ENCODE measurements at regions not wholly inside any gene's neighbourhood (a gene's known extent, or its start where the extent isn't known, plus 50 kb on each side); places are given as distances from the start of the nearest gene placed in this dataset.

- H3K36me3 ChIP-seq (ENCODE audit: control insufficient read depth, insufficient read depth, low read length), result no peaks in the 10 kb centered on the region
- H3K9me3 ChIP-seq (ENCODE audit: control insufficient read depth, low read length), result no peaks in the 10 kb centered on the region
- H3K4me3 ChIP-seq (ENCODE audit: extremely low read depth, insufficient read depth, low read length, poor library complexity, severe bottlenecking), result no peak overlapping the region
- 90 to 93% methylated on average over 23 of the region's 23 CpGs for WGBS, 2 experiments (ENCODE audit: insufficient coverage in 2 of 2)
- H3K27ac ChIP-seq (ENCODE audit: low read depth, low read length, severe bottlenecking), result no peak overlapping the region
- peaks cover 4% of the 10 kb centered on the region for H3K4me1 ChIP-seq (ENCODE audit: control insufficient read depth, insufficient read depth, low read length, poor library complexity, severe bottlenecking)
These were observed 78.7 kb downstream of the DLL1 start for GRCh38 chr6:170212051-170212756.

- Histone ChIP-seq H3K9me3 (ENCODE audit: control insufficient read depth, low read length) (no peaks in the 10 kb centered on the region), H3K4me1 (ENCODE audit: control insufficient read depth, insufficient read depth, low read length, poor library complexity, severe bottlenecking) (peaks cover 4% of the 10 kb centered on the region), H3K4me3 (ENCODE audit: extremely low read depth, insufficient read depth, low read length, poor library complexity, severe bottlenecking) (no peak overlapping the region), H3K27ac (ENCODE audit: low read depth, low read length, severe bottlenecking) (no peak overlapping the region), H3K36me3 (ENCODE audit: control insufficient read depth, insufficient read depth, low read length) (no peaks in the 10 kb centered on the region)
- WGBS, 2 experiments (ENCODE audit: insufficient coverage in 2 of 2), result 88 to 93% methylated on average over 14 of the region's 14 CpGs
These were observed 79.4 kb downstream of the DLL1 start for GRCh38 chr6:170211404-170212025.

DNA sequence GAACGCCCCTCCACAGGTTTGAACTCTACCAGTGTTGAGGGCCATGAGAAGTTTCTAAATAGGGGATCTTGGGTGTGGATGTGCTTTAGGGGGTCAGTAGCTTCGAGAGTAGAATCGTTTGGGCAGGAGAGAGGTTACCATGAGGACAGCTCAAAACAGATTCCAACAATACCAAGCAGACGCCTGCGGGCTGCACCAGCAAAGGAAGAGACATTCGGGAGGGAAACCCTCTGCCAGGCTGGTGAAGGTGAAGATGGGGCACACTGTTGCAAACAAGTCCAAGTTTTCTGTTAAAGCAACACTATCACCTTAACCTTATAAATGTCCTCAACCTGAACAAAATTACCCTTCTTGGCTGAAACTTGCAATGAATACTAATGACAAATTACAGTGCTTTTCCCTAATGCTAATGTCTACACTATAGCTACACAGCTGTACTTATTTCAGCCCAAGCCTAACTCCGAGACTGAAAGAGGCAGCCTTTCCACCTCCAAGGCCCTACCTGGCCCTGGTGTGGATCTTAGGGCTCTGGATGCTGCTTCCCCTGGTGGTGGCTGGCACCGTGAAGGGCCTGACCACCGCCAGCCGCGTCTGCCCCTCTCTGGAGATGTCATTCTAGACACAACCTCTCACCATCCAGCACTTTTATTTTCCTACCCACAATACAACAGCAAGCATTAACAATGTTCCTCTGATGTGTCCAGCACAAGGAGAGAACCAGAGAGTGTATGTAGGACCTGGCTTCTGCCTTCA is 80.1 kb downstream of the DLL1 start:
- WGBS, 2 experiments (ENCODE audit: insufficient coverage in 2 of 2), result 79 to 86% methylated on average over 4 to 5 of the region's 11 CpGs
- Histone ChIP-seq H3K36me3 (ENCODE audit: control insufficient read depth, insufficient read depth, low read length) (no peaks in the 10 kb centered on the region), H3K27ac (ENCODE audit: low read depth, low read length, severe bottlenecking) (no peak overlapping the region), H3K9me3 (ENCODE audit: control insufficient read depth, low read length) (no peaks in the 10 kb centered on the region), H3K4me1 (ENCODE audit: control insufficient read depth, insufficient read depth, low read length, poor library complexity, severe bottlenecking) (peaks cover 4% of the 10 kb centered on the region), H3K4me3 (ENCODE audit: extremely low read depth, insufficient read depth, low read length, poor library complexity, severe bottlenecking) (no peak overlapping the region)

DNA sequence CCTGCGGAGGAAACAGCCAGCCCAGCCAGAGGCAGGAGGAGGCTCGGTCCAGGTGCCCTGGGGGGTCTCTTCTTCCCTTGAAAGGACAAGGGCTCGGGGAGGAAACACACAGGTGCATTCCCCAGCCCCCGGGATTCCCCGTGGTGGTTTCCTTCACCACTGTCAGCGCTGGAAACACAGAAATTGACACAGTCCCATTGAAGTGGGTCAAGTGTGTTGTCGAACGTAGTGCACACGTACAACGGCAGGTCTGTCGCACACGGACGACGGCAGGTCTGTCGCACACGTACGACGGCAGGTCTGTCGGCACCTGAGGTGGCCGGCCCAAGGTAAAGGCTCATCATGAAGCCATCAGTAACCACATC is 80.9 kb downstream of the DLL1 start:
- Histone ChIP-seq H3K4me1 (ENCODE audit: control insufficient read depth, insufficient read depth, low read length, poor library complexity, severe bottlenecking) (peaks cover 4% of the 10 kb centered on the region), H3K36me3 (ENCODE audit: control insufficient read depth, insufficient read depth, low read length) (no peaks in the 10 kb centered on the region), H3K27ac (ENCODE audit: low read depth, low read length, severe bottlenecking) (no peak overlapping the region), H3K9me3 (ENCODE audit: control insufficient read depth, low read length) (no peaks in the 10 kb centered on the region), H3K4me3 (ENCODE audit: extremely low read depth, insufficient read depth, low read length, poor library complexity, severe bottlenecking) (no peak overlapping the region)
- WGBS, 2 experiments (ENCODE audit: insufficient coverage in 2 of 2), result 78 to 90% methylated on average over 6 to 20 of the region's 20 CpGs

GRCh38 chr6:170209354-170210025 is 81.4 kb downstream of the DLL1 start:
- 89% methylated on average over 20 to 22 of the region's 22 CpGs for WGBS, 2 experiments (ENCODE audit: insufficient coverage in 2 of 2)
- Histone ChIP-seq H3K4me3 (ENCODE audit: extremely low read depth, insufficient read depth, low read length, poor library complexity, severe bottlenecking) (no peak overlapping the region), H3K9me3 (ENCODE audit: control insufficient read depth, low read length) (no peaks in the 10 kb centered on the region), H3K27ac (ENCODE audit: low read depth, low read length, severe bottlenecking) (no peak overlapping the region), H3K36me3 (ENCODE audit: control insufficient read depth, insufficient read depth, low read length) (no peaks in the 10 kb centered on the region), H3K4me1 (ENCODE audit: control insufficient read depth, insufficient read depth, low read length, poor library complexity, severe bottlenecking) (peaks cover 4% of the 10 kb centered on the region)

- Histone ChIP-seq H3K27ac (ENCODE audit: low read depth, low read length, severe bottlenecking) (no peak overlapping the region), H3K9me3 (ENCODE audit: control insufficient read depth, low read length) (no peaks in the 10 kb centered on the region), H3K36me3 (ENCODE audit: control insufficient read depth, insufficient read depth, low read length) (no peaks in the 10 kb centered on the region), H3K4me3 (ENCODE audit: extremely low read depth, insufficient read depth, low read length, poor library complexity, severe bottlenecking) (no peak overlapping the region), H3K4me1 (ENCODE audit: control insufficient read depth, insufficient read depth, low read length, poor library complexity, severe bottlenecking) (peaks cover 4% of the 10 kb centered on the region)
- WGBS, 2 experiments (ENCODE audit: insufficient coverage in 2 of 2), result 91 to 97% methylated on average over 16 of the region's 18 CpGs
These were observed 82.1 kb downstream of the DLL1 start for GRCh38 chr6:170208651-170209353.

DNA sequence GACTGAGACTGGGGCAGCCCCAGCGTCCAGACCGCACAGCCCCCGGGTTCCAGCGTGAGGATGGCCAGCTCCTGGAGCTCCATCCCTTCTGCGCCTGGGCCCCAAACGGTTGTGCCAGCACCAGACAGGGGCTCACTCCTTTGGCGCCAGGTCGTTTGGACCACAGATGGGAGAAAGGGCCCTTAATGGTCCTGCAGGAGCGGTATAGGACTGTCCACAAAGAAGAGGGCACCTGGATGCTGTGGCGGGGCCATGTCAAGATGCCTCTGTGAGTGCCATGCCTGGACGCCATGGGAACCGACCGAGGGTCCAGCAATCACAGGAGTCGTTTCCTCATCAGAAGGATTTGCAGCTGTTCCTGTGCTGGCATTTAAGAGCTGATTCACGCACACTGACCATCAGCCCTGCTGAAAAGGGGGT is 82.7 kb downstream of the DLL1 start:
- Histone ChIP-seq H3K4me3 (ENCODE audit: extremely low read depth, insufficient read depth, low read length, poor library complexity, severe bottlenecking) (no peak overlapping the region), H3K4me1 (ENCODE audit: control insufficient read depth, insufficient read depth, low read length, poor library complexity, severe bottlenecking) (peaks cover 4% of the 10 kb centered on the region), H3K27ac (ENCODE audit: low read depth, low read length, severe bottlenecking) (no peak overlapping the region), H3K9me3 (ENCODE audit: control insufficient read depth, low read length) (no peaks in the 10 kb centered on the region), H3K36me3 (ENCODE audit: control insufficient read depth, insufficient read depth, low read length) (no peaks in the 10 kb centered on the region)
- WGBS, 2 experiments (ENCODE audit: insufficient coverage in 2 of 2), result 94% methylated on average over 15 of the region's 15 CpGs

DNA sequence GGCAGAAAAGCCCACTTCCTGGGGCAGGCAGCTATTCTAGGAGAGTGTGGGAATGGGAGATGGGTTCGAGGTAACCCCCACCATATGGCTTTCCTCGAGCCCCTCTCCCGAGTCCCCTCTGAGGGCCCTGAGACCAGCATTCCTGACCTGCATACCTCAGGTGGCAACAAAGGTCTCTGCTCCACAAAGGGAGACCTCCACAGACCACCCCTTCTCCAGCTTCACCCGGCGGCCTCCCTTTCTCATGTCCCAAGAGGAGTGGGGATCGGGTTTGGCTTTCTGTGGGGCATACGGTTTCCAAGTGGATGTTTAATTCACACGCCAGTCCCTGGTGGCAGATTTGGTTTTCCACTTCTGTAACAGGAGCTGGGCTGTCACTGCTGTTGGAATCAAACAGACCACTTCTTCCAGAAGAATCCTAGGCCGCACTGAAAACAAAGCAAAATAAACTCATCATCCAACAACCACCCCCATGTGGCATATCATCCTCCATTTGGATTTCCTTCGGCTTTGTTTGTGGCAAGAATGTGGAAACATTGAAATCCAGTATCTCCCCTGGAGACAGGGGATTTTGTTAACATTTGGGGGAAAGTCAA is 83.2 kb downstream of the DLL1 start:
- peaks cover 4% of the 10 kb centered on the region for H3K4me1 ChIP-seq (ENCODE audit: control insufficient read depth, insufficient read depth, low read length, poor library complexity, severe bottlenecking)
- 85 to 90% methylated on average over 4 to 6 of the region's 10 CpGs for WGBS, 2 experiments (ENCODE audit: insufficient coverage in 2 of 2)
- no peaks in the 10 kb centered on the region for H3K36me3 ChIP-seq (ENCODE audit: control insufficient read depth, insufficient read depth, low read length)
- H3K27ac ChIP-seq (ENCODE audit: low read depth, low read length, severe bottlenecking), result no peak overlapping the region
- no peak overlapping the region for H3K4me3 ChIP-seq (ENCODE audit: extremely low read depth, insufficient read depth, low read length, poor library complexity, severe bottlenecking)
- no peaks in the 10 kb centered on the region for H3K9me3 ChIP-seq (ENCODE audit: control insufficient read depth, low read length)

DNA sequence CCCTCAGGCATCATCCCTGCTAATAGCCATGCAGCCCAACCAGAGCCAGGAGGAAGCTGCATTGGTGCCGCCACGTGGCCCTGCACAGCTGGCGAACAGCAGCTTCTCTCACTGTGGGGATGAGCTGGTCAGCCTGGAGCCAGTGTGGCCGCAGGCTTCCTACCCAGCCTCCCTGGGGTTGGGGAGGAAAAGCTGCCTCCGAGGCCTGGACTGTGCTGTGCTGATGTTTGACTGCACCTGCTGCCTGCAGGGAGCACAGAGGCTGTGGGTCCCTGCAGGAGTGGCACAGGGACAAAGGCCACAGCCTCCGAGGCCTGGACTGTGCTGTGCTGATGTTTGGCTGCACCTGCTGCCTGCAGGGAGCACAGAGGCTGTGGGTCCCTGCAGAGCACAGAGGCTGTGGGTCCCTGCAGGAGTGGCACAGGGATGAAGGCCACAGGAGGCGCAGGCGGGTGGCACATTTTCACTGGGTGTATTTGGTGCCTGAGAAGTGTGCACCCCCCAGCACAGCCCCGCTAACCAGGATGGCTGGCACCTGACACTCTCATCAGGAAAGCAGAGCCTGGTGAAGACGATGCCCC is 83.9 kb downstream of the DLL1 start:
- 89% methylated on average over 9 to 10 of the region's 10 CpGs for WGBS, 2 experiments (ENCODE audit: insufficient coverage in 2 of 2)
- Histone ChIP-seq H3K4me1 (ENCODE audit: control insufficient read depth, insufficient read depth, low read length, poor library complexity, severe bottlenecking) (peaks cover 4% of the 10 kb centered on the region), H3K4me3 (ENCODE audit: extremely low read depth, insufficient read depth, low read length, poor library complexity, severe bottlenecking) (no peak overlapping the region), H3K36me3 (ENCODE audit: control insufficient read depth, insufficient read depth, low read length) (no peaks in the 10 kb centered on the region), H3K9me3 (ENCODE audit: control insufficient read depth, low read length) (no peaks in the 10 kb centered on the region), H3K27ac (ENCODE audit: low read depth, low read length, severe bottlenecking) (no peak overlapping the region)

- no peak overlapping the region for H3K27ac ChIP-seq (ENCODE audit: low read depth, low read length, severe bottlenecking)
- no peaks in the 10 kb centered on the region for H3K9me3 ChIP-seq (ENCODE audit: control insufficient read depth, low read length)
- H3K36me3 ChIP-seq (ENCODE audit: control insufficient read depth, insufficient read depth, low read length), result no peaks in the 10 kb centered on the region
- H3K4me3 ChIP-seq (ENCODE audit: extremely low read depth, insufficient read depth, low read length, poor library complexity, severe bottlenecking), result no peak overlapping the region
- 91 to 97% methylated on average over 4 of the region's 4 CpGs for WGBS, 2 experiments (ENCODE audit: insufficient coverage in 2 of 2)
- H3K4me1 ChIP-seq (ENCODE audit: control insufficient read depth, insufficient read depth, low read length, poor library complexity, severe bottlenecking), result peaks cover 4% of the 10 kb centered on the region
These were observed 84.6 kb downstream of the DLL1 start for GRCh38 chr6:170206317-170206621.

Data from mesodermal cell (in vitro differentiated cells).